PC-9 (cell line): ENCODE measurements at regions not wholly inside any gene's neighbourhood (a gene's known extent, or its start where the extent isn't known, plus 50 kb on each side); places are given as distances from the start of the nearest gene placed in this dataset.
"Not testable (repeated sequence)": the region's sequence is repeated elsewhere in the genome, so short reads cannot be mapped to it uniquely, and the experiment has no call there.

Source experiments
- CTCF ChIP-seq: fragments of 200-600 bp; sonication (generic); conservative IDR thresholded peaks from 2 replicates; pipeline ENCODE4 v1.6.1; 2017; ENCODE audit warnings: mixed run types, antibody characterized with exemption, mild to moderate bottlenecking, moderate library complexity
- EZH2 ChIP-seq: fragments of 200-600 bp; sonication (generic); IDR thresholded peaks from 2 replicates; pipeline ENCODE4 v1.8.0; 2017; ENCODE audit warnings: antibody characterized with exemption, low read depth

GRCh38 chr1:83485314-83486019 lies 513.5 kb downstream of the TTLL7 start:
- TF ChIP-seq EZH2, CTCF: not testable (repeated sequence)
